ENCODE measurements at regions not wholly inside any gene's neighbourhood (a gene's known extent, or its start where the extent isn't known, plus 50 kb on each side); places are given as distances from the start of the nearest gene placed in this dataset.

GRCh38 chr10:57864765-57865680, 402.7 kb downstream of the IPMK start:
- no peak for DNase-seq

GRCh38 chr10:57849691-57850357, 417.9 kb downstream of the IPMK start:
- no peak for DNase-seq

GRCh38 chr10:57846307-57847065, 421.2 kb downstream of the IPMK start:
- no peak for DNase-seq

- DNase-seq, result no peak
Measured at GRCh38 chr10:57844387-57844998, 423.2 kb downstream of the IPMK start.

GRCh38 chr10:57830877-57831560, 436.7 kb downstream of the IPMK start:
- no peak for DNase-seq

GRCh38 chr10:57825015-57825414, 442.7 kb downstream of the IPMK start:
- DNase-seq, result no peak

GRCh38 chr10:57823398-57823797, 444.3 kb downstream of the IPMK start:
- DNase-seq, result no peak

GRCh38 chr10:57822965-57823364, 444.7 kb downstream of the IPMK start:
- no peak for DNase-seq

- no peak for DNase-seq
Measured at GRCh38 chr10:57818522-57818921, 449.2 kb downstream of the IPMK start.

- no peak for DNase-seq
Measured at GRCh38 chr10:57817741-57818140, 450.0 kb downstream of the IPMK start.

- no peak for DNase-seq
Measured at GRCh38 chr10:57815949-57816348, 451.7 kb downstream of the IPMK start.

- DNase-seq, result no peak
Measured at GRCh38 chr10:57809961-57810360, 457.7 kb downstream of the IPMK start.

- DNase-seq, result no peak
Measured at GRCh38 chr10:57807906-57808305, 459.8 kb downstream of the IPMK start.

GRCh38 chr10:57806675-57807074, 461.0 kb downstream of the IPMK start:
- no peak for DNase-seq

- no peak for DNase-seq
Measured at GRCh38 chr10:57799625-57800024, 468.1 kb downstream of the IPMK start.

GRCh38 chr10:57798830-57799229, 468.9 kb downstream of the IPMK start:
- no peak for DNase-seq

- no peak for DNase-seq
Measured at GRCh38 chr10:57791546-57791945, 476.1 kb downstream of the IPMK start.

GRCh38 chr10:57790703-57791102, 477.0 kb downstream of the IPMK start:
- DNase-seq, result no peak

GRCh38 chr10:57788117-57788516, 479.6 kb downstream of the IPMK start:
- DNase-seq, result no peak

- no peak for DNase-seq
Measured at GRCh38 chr10:57786850-57787750, 480.6 kb downstream of the IPMK start.

- DNase-seq, result no peak
Measured at GRCh38 chr10:57786331-57786730, 481.4 kb downstream of the IPMK start.

Measured in stimulated activated CD4-positive, alpha-beta T cell treated with anti-CD3 and anti-CD28 coated beads, Interleukin-15, amount 100 ng/mL, for 24 hours (primary cell).